IMR-90 (cell line): ENCODE measurements at regions not wholly inside any gene's neighbourhood (a gene's known extent, or its start where the extent isn't known, plus 50 kb on each side); places are given as distances from the start of the nearest gene placed in this dataset.

ENCODE experiments used
- ATAC-seq: fragments of 200-7000 bp; cut with Tn5 transposase; 2 replicates; pipeline ENCODE4 v1.9.1; 2020; ENCODE audit warnings: low read depth, mild to moderate bottlenecking, moderate library complexity
- BruUV-seq: library from RNA; stranded (reverse); fragments of 400-500 nt; replicated peaks from 2 replicates; lab custom pipeline; 2021; lab: Mats Ljungman, UMichigan
- CTCF ChIA-PET: fragments of 300-600 bp; formaldehyde crosslinking; extraction: SDS; loops from one replicate; lab custom pipeline; 2021; ENCODE audit warnings: antibody characterized with exemption; lab: Yijun Ruan, JAX
- POLR2A ChIA-PET: fragments of 300-600 bp; sonication (Branson Sonifier 250); formaldehyde crosslinking; loops from one replicate; lab custom pipeline; 2022; ENCODE audit warnings: antibody characterized with exemption; ENCODE audit not compliant: unreplicated experiment; lab: Charles Lee
- DNase-seq: peaks from one replicate; pipeline ENCODE4 v3.0.0; 2013
- H2AFZ ChIP-seq: replicated peaks from 2 replicates; pipeline ENCODE3; 2013; ENCODE audit warnings: low read length, mild to moderate bottlenecking; ENCODE audit not compliant: poor library complexity
- H2AK5ac ChIP-seq: 2 replicates; pipeline ENCODE4 v1.6.1; 2013; ENCODE audit warnings: low read depth, low read length, inconsistent platforms
- H2AK9ac ChIP-seq: replicated peaks from 2 replicates; pipeline ENCODE3; 2013; ENCODE audit warnings: mild to moderate bottlenecking, low read depth, low read length, moderate library complexity; ENCODE audit not compliant: poor library complexity
- H2BK120ac ChIP-seq: 2 replicates; pipeline ENCODE4 v1.6.1; 2013; ENCODE audit warnings: low read depth, low read length, inconsistent platforms
- H2BK15ac ChIP-seq: 3 replicates; pipeline ENCODE4 v1.6.1; 2013; ENCODE audit warnings: low read depth, low read length, inconsistent platforms
- H2BK20ac ChIP-seq: 2 replicates; pipeline ENCODE4 v1.6.1; 2013; ENCODE audit warnings: low read depth, mild to moderate bottlenecking, inconsistent platforms, low read length, moderate library complexity
- H2BK5ac ChIP-seq: 2 replicates; pipeline ENCODE4 v1.6.1; 2013; ENCODE audit warnings: mild to moderate bottlenecking, low read depth, low read length, inconsistent platforms; ENCODE audit not compliant: poor library complexity, severe bottlenecking
- H3K14ac ChIP-seq: replicated peaks from 2 replicates; pipeline ENCODE4 v1.6.1; 2013; ENCODE audit warnings: low read depth, low read length, inconsistent platforms
- H3K18ac ChIP-seq: 2 replicates; pipeline ENCODE4 v1.6.1; 2013; ENCODE audit warnings: low read depth, low read length, control low read depth
- H3K23ac ChIP-seq: 2 replicates; pipeline ENCODE4 v1.6.1; 2013; ENCODE audit warnings: low read depth, low read length, inconsistent platforms
- H3K27ac ChIP-seq: 2 replicates; pipeline ENCODE4 v1.5.1; 2013; ENCODE audit warnings: mild to moderate bottlenecking, control low read depth, low read length; ENCODE audit not compliant: insufficient read depth
- H3K27me3 ChIP-seq: 2 replicates; pipeline ENCODE4 v1.6.1; 2013; ENCODE audit warnings: low read length; ENCODE audit not compliant: control insufficient read depth, insufficient read depth
- H3K36me3 ChIP-seq: 2 replicates; pipeline ENCODE4 v1.6.1; 2013; ENCODE audit warnings: low read length, mixed read lengths; ENCODE audit not compliant: control insufficient read depth, insufficient read depth
- H3K4ac ChIP-seq: 2 replicates; pipeline ENCODE4 v1.6.1; 2013; ENCODE audit warnings: low read depth, low read length, inconsistent platforms
- H3K4me1 ChIP-seq: 2 replicates; pipeline ENCODE4 v1.6.1; 2013; ENCODE audit warnings: low read length, mixed read lengths; ENCODE audit not compliant: control insufficient read depth, insufficient read depth
- H3K4me2 ChIP-seq: 2 replicates; pipeline ENCODE4 v1.6.1; 2013; ENCODE audit warnings: low read depth, mild to moderate bottlenecking, control low read depth, low read length, moderate library complexity
- H3K4me3 ChIP-seq: 2 replicates; pipeline ENCODE4 v1.5.1; 2013; ENCODE audit warnings: low read depth, mild to moderate bottlenecking, control low read depth, low read length, moderate library complexity; ENCODE audit not compliant: insufficient read depth
- H3K56ac ChIP-seq: 2 replicates; pipeline ENCODE4 v1.6.1; 2013; ENCODE audit warnings: low read length, inconsistent platforms; ENCODE audit not compliant: insufficient read depth; ENCODE audit errors: extremely low read depth
- H3K79me1 ChIP-seq, 2 experiments: 2 replicates each; pipeline ENCODE4 v1.6.1; 2013; ENCODE audit warnings: low read length in 2 of 2, inconsistent platforms in 1 of 2, low read depth in 1 of 2
- H3K9ac ChIP-seq: 2 replicates; pipeline ENCODE4 v1.6.1; 2013; ENCODE audit warnings: low read depth, low read length, control low read depth
- H3K9me1 ChIP-seq: 2 replicates; pipeline ENCODE4 v1.6.1; 2013; ENCODE audit warnings: low read length, inconsistent platforms; ENCODE audit not compliant: insufficient read depth
- H3K9me3 ChIP-seq: 2 replicates; pipeline ENCODE4 v1.6.1; 2013; ENCODE audit warnings: low read length; ENCODE audit not compliant: control insufficient read depth, insufficient read depth
- H4K20me1 ChIP-seq: 2 replicates; pipeline ENCODE4 v1.6.1; 2013; ENCODE audit warnings: low read length, inconsistent platforms; ENCODE audit not compliant: insufficient read depth
- H4K5ac ChIP-seq: 2 replicates; pipeline ENCODE4 v1.6.1; 2013; ENCODE audit warnings: mild to moderate bottlenecking, low read depth, low read length, control low read depth
- H4K8ac ChIP-seq, 2 experiments: 2 replicates each; pipeline ENCODE4 v1.6.1; 2013; ENCODE audit warnings: low read depth in 2 of 2, low read length in 2 of 2, control low read depth in 1 of 2, inconsistent platforms in 1 of 2
- H4K91ac ChIP-seq: 2 replicates; pipeline ENCODE4 v1.6.1; 2013; ENCODE audit warnings: low read depth, low read length, inconsistent platforms; ENCODE audit not compliant: insufficient read depth
- CEBPB ChIP-seq: IDR thresholded peaks from 2 replicates; pipeline ENCODE4 v1.6.1; 2012; ENCODE audit warnings: low read depth, low read length, improper control_type of control experiment
- ELK1 ChIP-seq: fragments of 150-350 bp; IDR thresholded peaks from 2 replicates; pipeline ENCODE4 v1.6.1; 2016; ENCODE audit warnings: low read depth, mild to moderate bottlenecking, low read length, moderate library complexity, borderline replicate concordance
- MAFK ChIP-seq: IDR thresholded peaks from 2 replicates; pipeline ENCODE4 v1.6.1; 2012; ENCODE audit warnings: low read depth, low read length, improper control_type of control experiment
- MAZ ChIP-seq: IDR thresholded peaks from 2 replicates; pipeline ENCODE4 v1.6.1; 2012; ENCODE audit warnings: low read depth, mild to moderate bottlenecking, low read length, improper control_type of control experiment, moderate library complexity, borderline replicate concordance
- MXI1 ChIP-seq: IDR thresholded peaks from 2 replicates; pipeline ENCODE4 v1.6.1; 2012; ENCODE audit warnings: low read depth, mild to moderate bottlenecking, low read length, moderate library complexity, borderline replicate concordance
- RAD21 ChIP-seq: IDR thresholded peaks from 2 replicates; pipeline ENCODE4 v1.6.1; 2012; ENCODE audit warnings: low read length, improper control_type of control experiment
- WGBS, 2 experiments: methylation state at CpG; one replicate each; pipeline versions ENCODE4 v1.1.5 to v1.1.7; 2013; ENCODE audit warnings: missing lambda C conversion rate in 2 of 2; ENCODE audit not compliant: insufficient read length in 1 of 2; ENCODE audit errors: extremely low coverage in 2 of 2; 5-methylcytosine and 5-hydroxymethylcytosine counted together
- dilution Hi-C: fragments of 300-500 bp; cut with HindIII; formaldehyde crosslinking; loops from one replicate; pipeline ENCODE4 v1.14.3; 2018; ENCODE audit warnings: low sequenced_read_pairs; ENCODE audit not compliant: unreplicated experiment
- in situ Hi-C: fragments of 300-500 bp; cut with MboI; formaldehyde crosslinking; loops from 3 replicates; pipeline ENCODE4 v1.14.3; 2019; ENCODE audit warnings: low sequenced_read_pairs, inconsistent platforms, mixed read lengths
- intact Hi-C: fragments of 100-400 bp; cut with micrococcal nuclease; formaldehyde crosslinking; loops from 2 replicates; pipeline ENCODE4 v1.10.0; 2022

GRCh38 chr9:2919347-2919746 is 75.5 kb upstream of the PUM3 start:
- Histone ChIP-seq H2AFZ (no peak overlapping the region), H3K36me3 (no peaks in the 10 kb centered on the region), H3K18ac (no peak overlapping the region), H3K4me3 (no peak overlapping the region), H2BK15ac (no peak overlapping the region), H3K27ac (no peak overlapping the region), H3K79me1 (no peaks in the 10 kb centered on the region), H4K8ac (no peak overlapping the region), H2AK5ac (no peak overlapping the region), H2BK120ac (no peak overlapping the region), H3K9me1 (no peaks in the 10 kb centered on the region), H3K27me3 (no peaks in the 10 kb centered on the region), H2BK20ac (no peak overlapping the region), H4K5ac (no peak overlapping the region), H3K23ac (no peak overlapping the region), H3K56ac (no peak overlapping the region), H2AK9ac (no peak overlapping the region), H3K9me3 (no peaks in the 10 kb centered on the region), H3K4ac (no peak overlapping the region), H2BK5ac (no peak overlapping the region), H3K4me1 (no peaks in the 10 kb centered on the region), H4K91ac (no peak overlapping the region), H3K14ac (no peak overlapping the region), H3K4me2 (no peak overlapping the region), H3K9ac (no peak overlapping the region), H4K20me1 (no peaks in the 10 kb centered on the region)
- WGBS, 2 experiments, result no CpG with 5 or more reads among the region's 2 CpGs
- dilution Hi-C loops (no loop called here), intact Hi-C loops (no loop called here), in situ Hi-C loops (no loop called here)
- no peak for DNase-seq
- ATAC-seq, result no peak
- CTCF ChIA-PET, result no interaction called here
- no peak for TF ChIP-seq MAZ
- TF ChIP-seq MXI1, result no peak
- TF ChIP-seq RAD21, result no peak
- TF ChIP-seq MAFK, result no peak
- no peak for TF ChIP-seq ELK1
- no peak for TF ChIP-seq CEBPB
- POLR2A ChIA-PET, result no interaction called here
- no TSS peak for BruUV-seq
